HFFc6 (cell line): ENCODE measurements at regions not wholly inside any gene's neighbourhood (a gene's known extent, or its start where the extent isn't known, plus 50 kb on each side); places are given as distances from the start of the nearest gene placed in this dataset.
"Not testable (repeated sequence)": the region's sequence is repeated elsewhere in the genome, so short reads cannot be mapped to it uniquely, and the experiment has no call there.

Experiments used
- DNase-seq: peaks from one replicate; pipeline ENCODE4 v3.0.0-alpha.2; 2018
- H3K27ac Mint-ChIP-seq: 2 replicates; pipeline ENCODE4 v1.8.0; 2020; ENCODE audit warnings: mild to moderate bottlenecking, mixed read lengths
- H3K27me3 Mint-ChIP-seq: 2 replicates; pipeline ENCODE4 v1.8.0; 2021; ENCODE audit warnings: mild to moderate bottlenecking, moderate library complexity, mixed read lengths; ENCODE audit not compliant: insufficient read depth
- H3K36me3 Mint-ChIP-seq: 2 replicates; pipeline ENCODE4 v1.8.0; 2021; ENCODE audit warnings: low read depth, mixed read lengths
- H3K4me1 Mint-ChIP-seq: 2 replicates; pipeline ENCODE4 v1.8.0; 2020; ENCODE audit warnings: low read depth, mixed read lengths
- H3K4me3 Mint-ChIP-seq: 2 replicates; pipeline ENCODE4 v1.8.0; 2020; ENCODE audit warnings: mild to moderate bottlenecking, moderate library complexity, mixed read lengths
- H3K9me3 Mint-ChIP-seq: 2 replicates; pipeline ENCODE4 v1.8.0; 2020; ENCODE audit warnings: mild to moderate bottlenecking, mixed read lengths
- TF ChIP-seq, protein P1 (sequence below): fragments of 200-600 bp; sonication (generic); IDR thresholded peaks from 2 replicates; pipeline ENCODE4 v1.5.0; 2021; ENCODE audit warnings: antibody characterized with exemption, mild to moderate bottlenecking

DNA sequence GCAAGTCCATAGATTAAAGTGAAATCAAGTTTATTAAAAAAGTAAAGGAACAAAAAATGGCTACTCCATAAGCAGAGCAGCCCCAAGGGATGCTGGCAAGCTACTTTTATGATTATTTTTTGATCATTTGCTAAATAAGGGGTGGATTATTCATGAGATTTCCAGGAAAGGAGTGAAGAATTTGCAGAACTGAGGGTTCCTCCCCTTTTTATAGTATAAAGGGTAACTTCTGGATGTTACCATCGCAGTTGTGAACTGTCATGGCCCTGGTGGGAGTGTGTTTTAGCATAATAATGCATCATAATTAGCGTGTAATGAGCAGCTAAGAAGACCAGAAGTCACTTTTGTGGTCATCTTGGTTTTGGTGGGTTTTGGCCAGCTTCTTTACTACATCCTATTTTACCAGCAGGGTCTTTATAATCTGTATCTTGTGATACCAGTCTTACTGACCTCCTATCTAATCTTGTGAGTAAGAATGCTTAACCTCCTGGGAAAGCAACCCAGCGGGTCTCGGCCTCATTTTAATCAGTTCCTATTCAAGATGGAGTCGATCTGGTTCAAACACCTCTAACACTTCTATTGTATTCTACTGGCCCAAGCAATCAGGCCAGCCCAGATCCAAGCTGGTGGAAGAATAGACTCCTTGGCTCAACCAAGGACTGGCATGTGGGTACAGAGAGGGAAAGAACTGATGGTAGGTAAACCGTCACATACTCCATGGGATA is 87.9 kb upstream of the NPSR1 start:
- Mint-ChIP-seq H3K9me3 (peaks cover 7% of the 10 kb centered on the region; the same call in 1 of the 2 replicates), H3K27me3 (no peaks in the 10 kb centered on the region; the same call in none of the 2 replicates), H3K4me1 (no peaks in the 10 kb centered on the region), H3K36me3 (no peaks in the 10 kb centered on the region), H3K4me3 (no peak overlapping the region), H3K27ac (no peak overlapping the region)
- DNase-seq, result no peak
- TF ChIP-seq, protein P1, sequence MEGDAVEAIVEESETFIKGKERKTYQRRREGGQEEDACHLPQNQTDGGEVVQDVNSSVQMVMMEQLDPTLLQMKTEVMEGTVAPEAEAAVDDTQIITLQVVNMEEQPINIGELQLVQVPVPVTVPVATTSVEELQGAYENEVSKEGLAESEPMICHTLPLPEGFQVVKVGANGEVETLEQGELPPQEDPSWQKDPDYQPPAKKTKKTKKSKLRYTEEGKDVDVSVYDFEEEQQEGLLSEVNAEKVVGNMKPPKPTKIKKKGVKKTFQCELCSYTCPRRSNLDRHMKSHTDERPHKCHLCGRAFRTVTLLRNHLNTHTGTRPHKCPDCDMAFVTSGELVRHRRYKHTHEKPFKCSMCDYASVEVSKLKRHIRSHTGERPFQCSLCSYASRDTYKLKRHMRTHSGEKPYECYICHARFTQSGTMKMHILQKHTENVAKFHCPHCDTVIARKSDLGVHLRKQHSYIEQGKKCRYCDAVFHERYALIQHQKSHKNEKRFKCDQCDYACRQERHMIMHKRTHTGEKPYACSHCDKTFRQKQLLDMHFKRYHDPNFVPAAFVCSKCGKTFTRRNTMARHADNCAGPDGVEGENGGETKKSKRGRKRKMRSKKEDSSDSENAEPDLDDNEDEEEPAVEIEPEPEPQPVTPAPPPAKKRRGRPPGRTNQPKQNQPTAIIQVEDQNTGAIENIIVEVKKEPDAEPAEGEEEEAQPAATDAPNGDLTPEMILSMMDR, result no peak

DNA sequence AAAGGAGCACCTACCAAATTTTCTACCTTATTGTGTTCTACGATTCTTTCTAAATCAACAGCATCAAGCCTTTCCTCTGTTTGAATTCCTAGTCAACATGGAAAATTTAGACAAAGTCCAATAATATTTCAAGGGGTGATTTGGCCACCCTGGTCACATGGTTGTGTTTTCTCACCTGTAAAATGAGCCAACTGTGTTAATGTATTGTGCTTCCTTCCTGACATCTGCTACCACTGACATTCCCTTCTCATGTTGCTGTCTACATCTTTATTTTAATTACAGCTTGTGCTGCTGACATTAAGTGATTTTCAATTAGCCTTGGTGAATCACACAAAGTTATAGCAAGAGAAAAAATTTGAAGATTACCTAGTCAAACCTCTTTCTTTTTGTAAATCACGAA is 83.0 kb upstream of the NPSR1 start:
- TF ChIP-seq, protein P1, result no peak
- Mint-ChIP-seq H3K4me1 (no peaks in the 10 kb centered on the region), H3K36me3 (0 out of 2 replicates have a peak, but pooled peaks cover 5% of the 10 kb centered on the region), H3K27ac (no peak overlapping the region), H3K9me3 (peaks cover 38% of the 10 kb centered on the region; the same call in 1 of the 2 replicates), H3K4me3 (no peak overlapping the region), H3K27me3 (peaks cover 2% of the 10 kb centered on the region; the same call in 1 of the 2 replicates)
- DNase-seq, result no peak

DNA sequence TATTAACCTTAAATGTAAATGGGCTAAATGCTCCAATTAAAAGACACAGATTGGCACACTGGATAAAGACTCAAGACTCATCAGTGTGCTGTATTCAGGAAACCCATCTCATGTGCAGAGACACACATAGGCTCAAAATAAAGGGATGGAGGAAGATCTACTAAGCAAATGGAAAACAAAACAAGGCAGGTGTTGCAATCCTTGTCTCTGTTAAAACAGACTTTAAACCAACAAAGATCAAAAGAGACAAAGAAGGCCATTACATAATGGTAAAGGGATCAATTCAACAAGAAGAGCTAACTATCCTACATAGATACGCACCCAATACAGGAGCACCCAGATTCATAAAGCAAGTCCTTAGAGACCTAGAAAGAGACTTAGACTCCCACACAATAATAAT is 80.1 kb upstream of the NPSR1 start:
- not testable (repeated sequence) for DNase-seq, H3K27me3 Mint-ChIP-seq, H3K4me3 Mint-ChIP-seq, H3K36me3 Mint-ChIP-seq, H3K27ac Mint-ChIP-seq, H3K4me1 Mint-ChIP-seq
- H3K9me3 Mint-ChIP-seq, result peaks cover 50% of the 10 kb centered on the region; the same call in 1 of the 2 replicates

DNA sequence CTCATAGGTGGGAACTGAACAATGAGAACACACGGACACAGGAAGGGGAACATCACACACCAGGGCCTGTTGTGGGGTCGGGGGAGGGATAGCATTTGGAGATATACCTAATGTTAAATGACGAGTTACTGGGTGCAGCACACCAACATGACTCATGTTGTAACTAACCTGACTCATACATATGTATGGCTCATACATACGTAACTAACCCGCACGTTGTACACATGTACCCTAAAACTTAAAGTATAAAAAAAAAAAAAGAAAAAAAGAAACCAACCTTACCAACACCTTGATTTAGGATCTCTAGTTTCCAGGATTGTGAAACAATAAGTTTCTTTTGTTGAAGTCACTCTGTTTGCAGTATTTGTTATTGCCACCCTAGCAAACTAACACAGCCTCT is 76.3 kb upstream of the NPSR1 start:
- DNase-seq, H3K27me3 Mint-ChIP-seq, H3K4me1 Mint-ChIP-seq, H3K36me3 Mint-ChIP-seq, H3K4me3 Mint-ChIP-seq, H3K27ac Mint-ChIP-seq: not testable (repeated sequence)
- H3K9me3 Mint-ChIP-seq, result peaks cover 32% of the 10 kb centered on the region; the same call in 1 of the 2 replicates

DNA sequence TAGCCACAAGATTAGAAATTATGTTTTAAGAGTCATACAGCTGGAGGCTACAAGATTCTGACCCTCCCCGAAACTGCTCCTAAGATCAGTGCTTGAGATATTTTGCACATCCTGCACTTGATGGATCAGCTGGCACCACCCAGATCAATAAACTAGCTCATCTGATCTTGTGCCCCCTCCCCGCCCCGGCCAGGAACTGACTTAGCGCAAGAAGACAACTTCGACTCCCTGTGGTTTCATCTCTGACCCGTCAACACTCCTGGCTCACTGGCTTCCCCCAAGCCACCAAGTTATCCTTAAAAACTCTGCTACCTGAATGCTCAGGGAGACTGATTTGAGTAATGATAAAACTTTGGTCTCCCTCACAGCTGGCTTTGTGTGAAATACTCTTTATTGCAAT is 73.5 kb upstream of the NPSR1 start:
- Mint-ChIP-seq H3K36me3 (no peaks in the 10 kb centered on the region), H3K9me3 (peaks cover 17% of the 10 kb centered on the region; the same call in 1 of the 2 replicates), H3K27me3 (no peaks in the 10 kb centered on the region), H3K4me3 (no peak overlapping the region), H3K4me1 (no peaks in the 10 kb centered on the region), H3K27ac (no peak overlapping the region)
- TF ChIP-seq, protein P1, result no peak
- DNase-seq, result no peak

DNA sequence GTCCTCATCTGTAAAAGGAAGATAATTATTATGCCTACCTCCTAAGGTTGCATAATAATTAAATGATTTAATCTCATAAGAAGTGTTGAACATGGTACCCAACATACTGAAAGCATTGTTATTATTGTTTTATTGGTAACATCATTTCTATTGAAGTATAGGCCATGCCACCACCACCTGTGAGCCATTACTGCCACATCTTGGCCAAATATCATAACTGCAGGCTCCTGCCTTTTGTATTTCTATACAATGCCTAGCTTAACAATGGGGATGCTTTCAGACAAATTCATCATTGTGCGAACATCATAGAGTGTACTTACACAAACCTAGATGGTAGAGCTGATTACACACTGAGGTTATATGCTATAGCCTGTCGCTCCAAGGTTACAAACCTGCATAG is 61.1 kb upstream of the NPSR1 start:
- DNase-seq, result no peak
- H3K27me3 Mint-ChIP-seq, result peaks cover 1% of the 10 kb centered on the region; the same call in 1 of the 2 replicates
- no peak overlapping the region for H3K27ac Mint-ChIP-seq
- TF ChIP-seq, protein P1, result peak; percentile 41
- no peaks in the 10 kb centered on the region for H3K36me3 Mint-ChIP-seq
- H3K9me3 Mint-ChIP-seq, result no peaks in the 10 kb centered on the region; the same call in 1 of the 2 replicates
- H3K4me1 Mint-ChIP-seq, result no peaks in the 10 kb centered on the region
- no peak overlapping the region for H3K4me3 Mint-ChIP-seq
